Activated T-helper 1 cell treated with anti-CD3 and anti-CD28 coated beads, Interleukin-12 subunit alpha, Interleukin-12 subunit beta, Interleukin-2, Interleukin-4 antibody, amounts not matched to agents 30 ng/mL and 10 ng/mL and 1 ng/mL, durations not matched to agents 14 hours and 24 hours and 36 hours (primary cell): ENCODE measurements at regions not wholly inside any gene's neighbourhood (a gene's known extent, or its start where the extent isn't known, plus 50 kb on each side); places are given as distances from the start of the nearest gene placed in this dataset.
A peak's percentile ranks its signal among the peaks of the same experiment; 100 is the strongest.
"Not testable (repeated sequence)": the region's sequence is repeated elsewhere in the genome, so short reads cannot be mapped to it uniquely, and the experiment has no call there.

ENCODE experiments used
- DNase-seq: peaks from one replicate; pipeline ENCODE4 v3.0.0; 2021; ENCODE audit warnings: low spot score
- H3K27ac Mint-ChIP-seq: one replicate; pipeline ENCODE4 v1.8.0; 2021; ENCODE audit warnings: mild to moderate bottlenecking, mixed read lengths
- H3K27me3 Mint-ChIP-seq: one replicate; pipeline ENCODE4 v1.8.0; 2022; ENCODE audit warnings: mild to moderate bottlenecking, moderate library complexity, mixed read lengths; ENCODE audit not compliant: insufficient read depth
- H3K36me3 Mint-ChIP-seq: one replicate; pipeline ENCODE4 v1.8.0; 2021; ENCODE audit warnings: low read depth, mixed read lengths
- H3K4me1 Mint-ChIP-seq: one replicate; pipeline ENCODE4 v1.8.0; 2021; ENCODE audit warnings: low read depth, mixed read lengths
- H3K4me3 Mint-ChIP-seq: one replicate; pipeline ENCODE4 v1.8.0; 2021; ENCODE audit warnings: mild to moderate bottlenecking, moderate library complexity, mixed read lengths
- H3K9me3 Mint-ChIP-seq: one replicate; pipeline ENCODE4 v1.8.0; 2021; ENCODE audit warnings: mixed read lengths
- intact Hi-C: fragments of 100-400 bp; cut with micrococcal nuclease; formaldehyde crosslinking; loops from one replicate; pipeline ENCODE4 v1.15.1; 2024

- H3K27ac Mint-ChIP-seq, H3K4me3 Mint-ChIP-seq, H3K27me3 Mint-ChIP-seq, H3K36me3 Mint-ChIP-seq, DNase-seq, H3K9me3 Mint-ChIP-seq, intact Hi-C loops, H3K4me1 Mint-ChIP-seq: not testable (repeated sequence)
Observed at GRCh38 chr21:7743940-7744339, 2777.4 kb upstream of the TPTE start.

DNA sequence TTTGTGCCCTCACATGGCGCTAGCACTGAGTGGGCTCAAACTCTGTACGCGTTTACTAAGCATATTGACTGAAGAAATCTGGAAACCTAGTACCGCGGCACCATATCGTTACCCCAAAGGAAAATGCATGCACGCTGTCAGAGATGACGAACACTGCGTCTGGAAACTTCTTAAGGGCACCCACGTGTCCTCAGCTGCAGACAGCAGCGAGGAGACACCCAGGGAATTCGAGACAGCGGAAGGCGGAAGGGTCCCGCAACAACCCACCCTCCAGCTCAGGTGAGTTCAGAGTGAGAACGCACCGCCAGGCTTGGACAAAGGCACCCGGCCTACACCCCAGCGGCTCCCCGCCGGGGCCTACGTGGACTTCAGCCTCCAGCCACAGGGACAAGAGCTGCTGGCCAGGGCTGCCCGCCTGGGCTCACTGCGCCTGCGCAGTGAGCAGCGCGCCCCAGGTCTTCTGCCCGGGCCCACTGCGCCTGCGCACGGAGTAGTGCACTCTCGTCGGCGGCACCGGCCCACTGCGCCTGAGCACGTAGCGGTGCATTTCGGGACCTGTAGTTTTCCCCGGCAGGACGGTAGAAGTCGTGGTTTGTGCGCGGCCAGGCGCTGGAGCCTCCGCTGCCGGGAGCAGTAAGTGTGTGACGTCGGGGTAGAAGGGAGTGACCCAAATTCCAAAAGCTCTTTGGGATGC is 2776.8 kb upstream of the TPTE start:
- H3K4me3 Mint-ChIP-seq, H3K27me3 Mint-ChIP-seq, intact Hi-C loops, H3K36me3 Mint-ChIP-seq, H3K27ac Mint-ChIP-seq, H3K4me1 Mint-ChIP-seq, DNase-seq, H3K9me3 Mint-ChIP-seq: not testable (repeated sequence)

DNA sequence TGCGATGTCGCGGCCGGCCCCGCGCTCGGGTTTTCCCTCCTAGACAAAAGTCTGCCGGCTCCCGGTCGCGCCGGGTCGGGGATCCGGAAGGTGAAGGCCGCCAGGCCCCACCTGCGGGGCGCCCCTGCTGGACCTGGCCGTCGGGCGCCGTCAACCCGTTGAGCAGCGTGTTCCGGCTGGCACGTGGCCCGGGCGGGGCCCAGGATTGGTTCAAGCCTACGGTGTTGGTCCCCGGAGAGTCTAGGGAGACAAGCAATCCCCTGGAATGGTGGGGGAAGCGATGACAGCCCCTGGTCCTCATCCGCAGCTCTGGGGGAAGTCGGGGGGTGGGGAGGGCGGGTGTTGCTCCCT is 2776.3 kb upstream of the TPTE start:
- H3K36me3 Mint-ChIP-seq, H3K4me1 Mint-ChIP-seq, DNase-seq, H3K27me3 Mint-ChIP-seq, H3K4me3 Mint-ChIP-seq, H3K9me3 Mint-ChIP-seq, intact Hi-C loops, H3K27ac Mint-ChIP-seq: not testable (repeated sequence)

DNA sequence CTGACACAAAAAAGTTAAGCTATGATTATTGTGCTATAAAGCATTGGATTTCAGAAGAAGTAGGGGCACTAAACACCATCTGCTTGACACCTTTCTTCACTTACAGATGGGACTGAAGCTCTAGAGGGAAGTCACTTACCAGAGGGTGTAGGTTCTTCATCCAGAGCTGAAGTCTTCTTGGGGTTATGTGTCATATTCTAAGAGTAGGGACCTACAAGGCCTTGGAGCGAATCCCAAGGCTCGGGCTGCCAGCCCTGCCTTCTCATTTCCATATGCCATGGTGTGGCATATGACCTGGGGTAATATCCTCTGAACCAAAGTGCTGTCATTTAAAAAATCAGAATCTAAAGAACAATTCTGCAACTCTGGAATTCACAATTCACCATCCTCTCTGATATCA is 2773.4 kb upstream of the TPTE start:
- H3K36me3 Mint-ChIP-seq, intact Hi-C loops, H3K4me1 Mint-ChIP-seq, H3K27ac Mint-ChIP-seq, DNase-seq, H3K4me3 Mint-ChIP-seq, H3K9me3 Mint-ChIP-seq, H3K27me3 Mint-ChIP-seq: not testable (repeated sequence)

DNA sequence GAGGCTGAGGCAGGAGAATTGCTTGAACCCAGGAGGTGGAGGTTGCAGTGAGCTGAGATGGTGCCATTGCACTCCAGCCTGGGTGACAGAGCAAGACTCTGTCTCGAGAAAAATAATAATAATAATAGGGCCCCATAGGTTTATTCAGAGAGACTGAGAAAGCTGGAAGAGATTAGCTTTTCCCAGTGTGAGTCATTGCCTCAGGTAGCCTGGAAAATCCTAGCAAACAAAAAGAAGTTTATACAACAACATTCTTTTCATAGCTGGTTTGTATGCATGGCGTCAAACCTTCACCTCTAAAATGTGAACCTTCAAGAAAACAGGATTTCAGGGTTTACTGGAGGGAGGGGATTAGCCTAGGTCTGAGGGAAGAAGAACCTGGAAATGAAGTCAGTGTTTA is 2768.8 kb upstream of the TPTE start:
- H3K4me1 Mint-ChIP-seq, H3K4me3 Mint-ChIP-seq, H3K36me3 Mint-ChIP-seq, H3K27ac Mint-ChIP-seq, H3K27me3 Mint-ChIP-seq, H3K9me3 Mint-ChIP-seq, intact Hi-C loops, DNase-seq: not testable (repeated sequence)

DNA sequence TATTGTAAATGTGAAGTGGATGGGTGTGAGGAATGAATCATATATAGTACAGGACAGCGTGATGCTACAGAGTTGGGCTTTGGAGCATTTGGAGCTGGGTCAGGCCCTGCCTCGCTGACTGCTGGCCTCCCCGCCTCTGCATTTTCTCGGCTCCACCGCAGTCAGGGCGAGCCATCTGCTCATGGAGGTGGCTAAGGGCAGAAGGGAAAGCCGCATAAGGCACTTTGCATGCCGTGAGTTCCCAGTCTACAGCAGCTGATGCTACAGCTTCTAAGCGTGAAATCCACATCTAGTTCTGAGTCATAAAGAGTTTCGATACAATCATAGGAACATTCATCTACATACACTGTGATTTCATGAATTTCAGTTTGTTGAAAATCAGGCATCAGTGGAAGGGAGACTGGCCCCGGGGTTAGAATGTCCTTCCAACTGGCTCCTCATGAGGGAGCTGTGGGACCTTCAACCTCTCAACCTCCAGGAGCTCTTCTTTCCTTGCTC is 2768.0 kb upstream of the TPTE start:
- H3K4me3 Mint-ChIP-seq, H3K27me3 Mint-ChIP-seq, H3K36me3 Mint-ChIP-seq, H3K9me3 Mint-ChIP-seq, H3K27ac Mint-ChIP-seq, DNase-seq, intact Hi-C loops, H3K4me1 Mint-ChIP-seq: not testable (repeated sequence)

- H3K27ac Mint-ChIP-seq, H3K27me3 Mint-ChIP-seq, H3K4me1 Mint-ChIP-seq, DNase-seq, H3K36me3 Mint-ChIP-seq, H3K9me3 Mint-ChIP-seq, H3K4me3 Mint-ChIP-seq, intact Hi-C loops: not testable (repeated sequence)
Observed at GRCh38 chr21:7769985-7770384, 2751.4 kb upstream of the TPTE start.

DNA sequence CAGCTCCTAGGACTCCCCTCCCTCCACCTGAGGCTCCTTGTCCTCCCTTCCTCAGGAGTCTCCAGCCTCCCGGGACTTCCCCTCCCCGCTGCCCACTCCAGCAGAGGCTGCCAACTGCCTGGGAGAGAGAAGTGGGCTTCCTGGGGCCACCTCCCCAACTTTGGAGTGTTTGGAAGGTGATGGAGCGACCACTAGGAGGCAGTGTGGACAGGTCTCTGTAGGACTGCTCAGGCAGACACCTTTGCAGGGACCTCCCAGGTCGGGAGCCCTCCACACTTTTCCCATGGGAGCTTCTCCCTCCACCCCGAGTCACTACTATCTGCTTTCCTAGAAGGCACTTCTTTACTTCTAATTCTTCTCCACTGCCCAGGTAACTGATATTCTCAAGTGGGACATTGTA is 2747.2 kb upstream of the TPTE start:
- intact Hi-C loops, DNase-seq: not testable (repeated sequence)

DNA sequence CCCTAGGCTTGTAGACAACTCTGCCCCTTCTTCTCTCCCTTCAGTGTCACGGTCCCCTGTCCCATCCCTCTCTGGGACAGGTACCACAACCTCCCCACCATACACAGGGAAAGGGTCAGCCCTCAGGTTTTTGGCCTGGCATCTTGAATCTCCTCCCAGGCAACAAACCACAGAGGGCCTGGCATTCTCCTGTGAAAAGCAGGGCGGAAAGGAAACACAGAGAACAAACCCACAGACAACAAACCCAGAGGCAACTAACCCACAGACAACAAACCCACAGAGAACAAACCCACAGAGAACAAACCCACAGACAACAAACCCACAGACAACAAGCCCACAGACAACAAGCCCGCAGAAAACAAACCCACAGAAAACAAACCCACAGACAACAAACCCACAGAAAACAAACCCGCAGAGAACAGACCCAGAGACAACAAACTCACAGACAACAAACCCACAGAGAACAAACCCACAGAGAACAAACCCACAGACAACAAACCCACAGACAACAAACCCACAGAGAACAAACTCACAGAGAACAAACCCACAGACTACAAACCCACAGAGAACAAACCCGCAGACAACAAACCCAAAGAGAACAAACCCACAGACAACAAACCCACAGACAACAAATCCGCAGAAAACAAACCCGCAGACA is 2745.9 kb upstream of the TPTE start:
- DNase-seq, intact Hi-C loops, H3K9me3 Mint-ChIP-seq, H3K27me3 Mint-ChIP-seq, H3K4me1 Mint-ChIP-seq, H3K36me3 Mint-ChIP-seq: not testable (repeated sequence)
- H3K4me3 Mint-ChIP-seq = peak overlapping the region; percentile 2
- H3K27ac Mint-ChIP-seq = peak overlapping the region; percentile 66

More for the DNA sequence above, 2747.2 kb upstream of the TPTE start:
- H3K4me1 Mint-ChIP-seq, H3K27me3 Mint-ChIP-seq, H3K27ac Mint-ChIP-seq, H3K36me3 Mint-ChIP-seq, H3K9me3 Mint-ChIP-seq, H3K4me3 Mint-ChIP-seq: not testable (repeated sequence)

DNA sequence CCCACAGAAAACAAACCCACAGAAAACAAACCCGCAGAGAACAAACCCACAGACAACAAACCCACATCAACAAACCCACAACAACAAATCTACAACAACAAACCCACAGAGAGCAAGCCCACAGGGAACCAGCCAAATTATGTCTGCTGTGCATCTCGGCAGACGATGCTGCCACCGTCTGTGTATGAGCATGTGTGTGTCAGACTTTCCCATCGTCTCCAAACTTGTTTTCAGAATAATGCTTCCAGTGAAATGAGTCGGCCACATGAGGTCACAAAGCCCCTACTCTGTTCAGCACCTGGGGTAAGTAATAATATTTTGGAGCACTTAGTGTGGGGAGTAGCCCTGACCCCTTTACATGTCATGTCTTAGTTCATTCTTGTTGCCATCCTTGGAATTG is 2745.3 kb upstream of the TPTE start:
- H3K4me1 Mint-ChIP-seq, H3K27me3 Mint-ChIP-seq, H3K9me3 Mint-ChIP-seq, intact Hi-C loops, DNase-seq, H3K36me3 Mint-ChIP-seq: not testable (repeated sequence)
- Mint-ChIP-seq H3K27ac (peak overlapping the region; percentile 66), H3K4me3 (peak overlapping the region; percentile 2)

DNA sequence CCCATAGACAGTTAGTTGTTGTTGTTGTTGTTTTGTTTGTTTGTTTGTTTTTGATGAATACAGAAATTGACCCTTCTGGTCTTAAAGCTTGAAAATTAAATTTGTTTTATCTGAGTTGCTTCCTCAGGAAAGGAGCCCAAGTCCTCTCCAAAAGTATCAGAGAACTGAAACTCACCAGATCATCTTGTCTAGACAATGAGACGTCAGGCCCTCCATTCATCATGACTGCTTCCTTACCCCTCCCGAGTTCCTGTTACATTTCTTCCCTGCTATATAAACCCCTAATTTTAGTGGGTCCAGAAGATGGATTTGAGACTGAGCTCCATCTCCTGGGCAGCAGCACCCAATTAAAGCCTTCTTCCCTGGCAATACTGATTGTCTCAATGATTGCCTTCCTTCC is 2744.8 kb upstream of the TPTE start:
- H3K9me3 Mint-ChIP-seq, H3K4me3 Mint-ChIP-seq, H3K27ac Mint-ChIP-seq, H3K4me1 Mint-ChIP-seq, DNase-seq, H3K36me3 Mint-ChIP-seq, H3K27me3 Mint-ChIP-seq, intact Hi-C loops: not testable (repeated sequence)

GRCh38 chr21:7777289-7777688 is 2744.1 kb upstream of the TPTE start:
- not testable (repeated sequence) for H3K36me3 Mint-ChIP-seq, H3K9me3 Mint-ChIP-seq, DNase-seq

DNA sequence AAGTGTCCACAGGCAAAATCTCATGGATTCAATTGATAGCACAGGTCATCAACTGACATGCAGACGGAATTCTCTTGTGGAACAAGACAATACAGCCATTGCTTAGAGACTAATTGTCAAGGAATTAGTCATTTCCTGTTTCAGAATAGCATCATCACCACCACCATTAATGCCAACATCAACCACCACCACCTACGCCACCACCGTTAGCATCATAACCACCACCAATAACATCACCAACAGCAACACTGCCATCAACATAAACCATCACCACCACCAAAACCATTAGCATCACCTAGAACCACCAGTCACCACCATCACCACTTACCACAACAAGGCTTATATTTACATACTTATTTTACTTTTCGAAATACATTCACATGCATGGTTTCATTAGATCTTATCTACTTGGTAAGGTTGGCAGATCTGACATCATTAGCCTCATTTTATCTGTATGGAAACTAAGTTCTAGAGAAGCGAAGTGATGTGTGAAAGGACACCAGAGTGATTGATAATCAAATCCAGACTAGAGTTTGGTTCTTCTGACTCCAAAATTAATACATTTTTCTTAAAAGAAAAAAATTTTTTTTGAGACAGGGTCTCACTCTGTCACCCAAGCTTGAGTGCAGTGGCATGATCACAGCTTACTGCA is 2733.8 kb upstream of the TPTE start:
- H3K27me3 Mint-ChIP-seq, intact Hi-C loops, H3K9me3 Mint-ChIP-seq, H3K36me3 Mint-ChIP-seq, H3K4me3 Mint-ChIP-seq, DNase-seq, H3K27ac Mint-ChIP-seq, H3K4me1 Mint-ChIP-seq: not testable (repeated sequence)

More at GRCh38 chr21:7777289-7777688, 2744.1 kb upstream of the TPTE start:
- H3K4me1 Mint-ChIP-seq, intact Hi-C loops, H3K27ac Mint-ChIP-seq, H3K4me3 Mint-ChIP-seq, H3K27me3 Mint-ChIP-seq: not testable (repeated sequence)
